Liver (tissue), 7 donors: ENCODE measurements at regions not wholly inside any gene's neighbourhood (a gene's known extent, or its start where the extent isn't known, plus 50 kb on each side); places are given as distances from the start of the nearest gene placed in this dataset.

Experiments used
- DNase-seq: peaks from one replicate; pipeline ENCODE4 v3.0.0-alpha.2; 2017; ENCODE audit warnings: low spot score
- H3K27ac ChIP-seq, 2 donors: one replicate each; pipeline ENCODE4 v1.7.0; 2013; ENCODE audit warnings: inconsistent platforms in 2 of 2, low read length in 2 of 2, control low read depth in 1 of 2, low read depth in 1 of 2, mild to moderate bottlenecking in 1 of 2
- H3K27me3 ChIP-seq, 4 donors: one replicate each; pipeline versions ENCODE4 v1.6.1 to v1.7.0; 2013; ENCODE audit warnings: low read length in 3 of 4, inconsistent platforms in 1 of 4, mild to moderate bottlenecking in 1 of 4, moderate library complexity in 1 of 4; ENCODE audit not compliant: control insufficient read depth in 4 of 4, insufficient read depth in 4 of 4
- H3K36me3 ChIP-seq, 4 donors: one replicate each; pipeline versions ENCODE4 v1.6.1 to v1.7.0; 2013; ENCODE audit warnings: low read length in 3 of 4, mild to moderate bottlenecking in 3 of 4, low read depth in 1 of 4, moderate library complexity in 1 of 4; ENCODE audit not compliant: control insufficient read depth in 4 of 4, insufficient read depth in 3 of 4
- H3K4me1 ChIP-seq, 4 donors: one replicate each; pipeline versions ENCODE4 v1.6.1 to v1.7.0; 2013; ENCODE audit warnings: low read length in 3 of 4, mild to moderate bottlenecking in 3 of 4, moderate library complexity in 1 of 4; ENCODE audit not compliant: control insufficient read depth in 4 of 4, insufficient read depth in 4 of 4
- H3K4me3 ChIP-seq, 3 donors: one replicate each; pipeline versions ENCODE4 v1.6.1 to v1.7.0; 2013; ENCODE audit warnings: low read length in 3 of 3, control low read depth in 1 of 3, low read depth in 1 of 3, mild to moderate bottlenecking in 1 of 3
- H3K9ac ChIP-seq, 2 donors: one replicate each; pipeline ENCODE4 v1.7.0; 2013; ENCODE audit warnings: low read length in 2 of 2, mild to moderate bottlenecking in 2 of 2, moderate library complexity in 2 of 2, control low read depth in 1 of 2, low read depth in 1 of 2
- H3K9me3 ChIP-seq, 4 donors: one replicate each; pipeline versions ENCODE4 v1.6.1 to v1.7.0; 2013; ENCODE audit warnings: low read length in 3 of 4; ENCODE audit not compliant: control insufficient read depth in 4 of 4
- EGR1 ChIP-seq, 2 donors: IDR thresholded peaks; 2 replicates each; pipeline ENCODE4 v1.6.1; 2016 to 2018; ENCODE audit warnings: antibody characterized with exemption in 2 of 2, low read depth in 2 of 2
- FOXA1 ChIP-seq: IDR thresholded peaks from 2 replicates; pipeline ENCODE4 v1.6.1; 2016; ENCODE audit warnings: antibody characterized with exemption
- FOXA2 ChIP-seq: IDR thresholded peaks from 2 replicates; pipeline ENCODE4 v1.6.1; 2016; ENCODE audit warnings: antibody characterized with exemption
- HNF4A ChIP-seq, 2 donors: conservative IDR thresholded peaks; 2 replicates each; pipeline ENCODE4 v1.6.1; 2016; ENCODE audit warnings: antibody characterized with exemption in 2 of 2, mild to moderate bottlenecking in 2 of 2
- JUND ChIP-seq, 2 donors: IDR thresholded peaks; 2 replicates each; pipeline ENCODE4 v1.6.1; 2016; ENCODE audit warnings: antibody characterized with exemption in 2 of 2
- MAX ChIP-seq: IDR thresholded peaks from 2 replicates; pipeline ENCODE4 v1.6.1; 2016; ENCODE audit warnings: antibody characterized with exemption
- NR2F2 ChIP-seq: IDR thresholded peaks from 2 replicates; pipeline ENCODE4 v1.6.1; 2016; ENCODE audit warnings: antibody characterized with exemption
- RAD21 ChIP-seq, 2 donors: IDR thresholded peaks; 2 replicates each; pipeline ENCODE4 v1.6.1; 2016; ENCODE audit warnings: antibody characterized with exemption in 2 of 2, mild to moderate bottlenecking in 2 of 2
- REST ChIP-seq: IDR thresholded peaks from 2 replicates; pipeline ENCODE4 v1.6.1; 2016; ENCODE audit warnings: antibody characterized with exemption, mild to moderate bottlenecking
- RXRA ChIP-seq, 2 donors: IDR thresholded peaks; 2 replicates each; pipeline ENCODE4 v1.6.1; 2017 to 2018; ENCODE audit warnings: antibody characterized with exemption in 2 of 2, mild to moderate bottlenecking in 1 of 2
- SP1 ChIP-seq: IDR thresholded peaks from 2 replicates; pipeline ENCODE4 v1.6.1; 2018; ENCODE audit warnings: antibody characterized with exemption, mild to moderate bottlenecking
- TAF1 ChIP-seq: conservative IDR thresholded peaks from 2 replicates; pipeline ENCODE4 v1.6.1; 2016; ENCODE audit warnings: antibody characterized with exemption, mild to moderate bottlenecking
- WGBS: extraction: QIAGEN DNeasy Blood & Tissue Kit; methylation state at CpG from one replicate; pipeline ENCODE4 v1.1.7; 2013; 5-methylcytosine and 5-hydroxymethylcytosine counted together
- TF ChIP-seq, protein P1 (sequence below): IDR thresholded peaks from 2 replicates; pipeline ENCODE4 v1.6.1; 2016; ENCODE audit warnings: antibody characterized with exemption
- TF ChIP-seq, protein P2 (sequence below): IDR thresholded peaks from 2 replicates; pipeline ENCODE4 v1.6.1; 2016; ENCODE audit warnings: antibody characterized with exemption
- donor health status: healthy.
- donor health status: healthy.
- donor health status: healthy.
- donor health status: healthy.

- WGBS: 63% methylated on average over 2 of the region's 2 CpGs
- H3K4me3 ChIP-seq: no peak overlapping the region
- no peak for TF ChIP-seq HNF4A (conservative IDR thresholded peaks at IDR 0.05)
- no peak for TF ChIP-seq NR2F2
- TF ChIP-seq SP1: no peak
- TF ChIP-seq, protein P1, sequence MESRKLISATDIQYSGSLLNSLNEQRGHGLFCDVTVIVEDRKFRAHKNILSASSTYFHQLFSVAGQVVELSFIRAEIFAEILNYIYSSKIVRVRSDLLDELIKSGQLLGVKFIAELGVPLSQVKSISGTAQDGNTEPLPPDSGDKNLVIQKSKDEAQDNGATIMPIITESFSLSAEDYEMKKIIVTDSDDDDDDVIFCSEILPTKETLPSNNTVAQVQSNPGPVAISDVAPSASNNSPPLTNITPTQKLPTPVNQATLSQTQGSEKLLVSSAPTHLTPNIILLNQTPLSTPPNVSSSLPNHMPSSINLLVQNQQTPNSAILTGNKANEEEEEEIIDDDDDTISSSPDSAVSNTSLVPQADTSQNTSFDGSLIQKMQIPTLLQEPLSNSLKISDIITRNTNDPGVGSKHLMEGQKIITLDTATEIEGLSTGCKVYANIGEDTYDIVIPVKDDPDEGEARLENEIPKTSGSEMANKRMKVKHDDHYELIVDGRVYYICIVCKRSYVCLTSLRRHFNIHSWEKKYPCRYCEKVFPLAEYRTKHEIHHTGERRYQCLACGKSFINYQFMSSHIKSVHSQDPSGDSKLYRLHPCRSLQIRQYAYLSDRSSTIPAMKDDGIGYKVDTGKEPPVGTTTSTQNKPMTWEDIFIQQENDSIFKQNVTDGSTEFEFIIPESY: no peak
- no peak for TF ChIP-seq FOXA2
- no peak for TF ChIP-seq JUND (IDR thresholded peaks at IDR 0.05)
- TF ChIP-seq RXRA (IDR thresholded peaks at IDR 0.05): no peak
- TF ChIP-seq TAF1: no peak
- TF ChIP-seq MAX: no peak
- TF ChIP-seq, protein P2, sequence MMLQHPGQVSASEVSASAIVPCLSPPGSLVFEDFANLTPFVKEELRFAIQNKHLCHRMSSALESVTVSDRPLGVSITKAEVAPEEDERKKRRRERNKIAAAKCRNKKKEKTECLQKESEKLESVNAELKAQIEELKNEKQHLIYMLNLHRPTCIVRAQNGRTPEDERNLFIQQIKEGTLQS: no peak
- TF ChIP-seq REST: no peak
- no peak for TF ChIP-seq FOXA1
- TF ChIP-seq RAD21 (IDR thresholded peaks at IDR 0.05): no peak
Measured at GRCh38 chr10:131004276-131004675, 307.2 kb downstream of the TCERG1L start.

GRCh38 chr10:131006458-131007256 lies 304.9 kb downstream of the TCERG1L start:
- Histone ChIP-seq H3K9me3 (peaks cover 0 to 2% (median 0%) of the 10 kb centered on the region in 4 donors), H3K27me3 (peaks cover 0 to 5% (median 0%) of the 10 kb centered on the region in 4 donors), H3K27ac (no peak overlapping the region), H3K4me1 (no peaks in the 10 kb centered on the region), H3K9ac (no peak overlapping the region), H3K4me3 (no peak overlapping the region), H3K36me3 (no peaks in the 10 kb centered on the region)
- WGBS: 81% methylated on average over 10 of the region's 10 CpGs
- DNase-seq: no peak
- TF ChIP-seq SP1 (no peak), EGR1 (IDR thresholded peaks at IDR 0.05; ENCODE audit: low read depth in 2 of 2) (no peak), JUND (IDR thresholded peaks at IDR 0.05) (no peak), FOXA1 (no peak), MAX (no peak)
- TF ChIP-seq, protein P1: no peak

More at GRCh38 chr10:131004276-131004675, 307.2 kb downstream of the TCERG1L start:
- no peaks in the 10 kb centered on the region for H3K36me3 ChIP-seq
- H3K9ac ChIP-seq: no peak overlapping the region
- H3K9me3 ChIP-seq: peaks cover 0 to 2% (median 0%) of the 10 kb centered on the region in 4 donors
- no peak for DNase-seq
- H3K27ac ChIP-seq: no peak overlapping the region
- no peaks in the 10 kb centered on the region for H3K4me1 ChIP-seq
- peaks cover 0 to 5% (median 2%) of the 10 kb centered on the region in 4 donors for H3K27me3 ChIP-seq
